Loucy (cell line): ENCODE measurements at regions not wholly inside any gene's neighbourhood (a gene's known extent, or its start where the extent isn't known, plus 50 kb on each side); places are given as distances from the start of the nearest gene placed in this dataset.

ENCODE experiments used
- H2AFZ ChIP-seq: fragments of 200-600 bp; sonication (generic); 2 replicates; pipeline ENCODE4 v1.6.0; 2016; ENCODE audit warnings: antibody characterized with exemption, mild to moderate bottlenecking, low read length, moderate library complexity
- H3F3A ChIP-seq: fragments of 200-600 bp; 2 replicates; pipeline ENCODE4 v1.6.0; 2016; ENCODE audit warnings: antibody characterized with exemption, low read depth, mild to moderate bottlenecking
- H3K27me3 ChIP-seq: fragments of 200-600 bp; sonication (generic); 2 replicates; pipeline ENCODE4 v1.6.1; 2014; ENCODE audit warnings: low read length, mild to moderate bottlenecking; ENCODE audit not compliant: insufficient read depth, poor library complexity, severe bottlenecking
- H3K36me3 ChIP-seq: fragments of 200-600 bp; sonication (generic); 2 replicates; pipeline ENCODE4 v1.6.1; 2016; ENCODE audit warnings: low read length; ENCODE audit not compliant: insufficient read depth
- H3K4me1 ChIP-seq: fragments of 200-600 bp; sonication (generic); 2 replicates; pipeline ENCODE4 v1.5.1; 2014; ENCODE audit warnings: low read length, mild to moderate bottlenecking; ENCODE audit not compliant: insufficient read depth, poor library complexity, severe bottlenecking
- H3K4me2 ChIP-seq: fragments of 200-600 bp; sonication (generic); 2 replicates; pipeline ENCODE4 v1.6.0; 2014; ENCODE audit warnings: antibody characterized with exemption, low read length, low read depth, mild to moderate bottlenecking; ENCODE audit not compliant: poor library complexity, severe bottlenecking
- H3K4me3 ChIP-seq: fragments of 200-600 bp; sonication (generic); 2 replicates; pipeline ENCODE4 v1.5.1; 2014; ENCODE audit warnings: low read length, mild to moderate bottlenecking, mixed read lengths; ENCODE audit not compliant: poor library complexity, severe bottlenecking
- H3K79me2 ChIP-seq: fragments of 200-600 bp; sonication (generic); 2 replicates; pipeline ENCODE4 v1.6.1; 2014; ENCODE audit warnings: low read length; ENCODE audit not compliant: insufficient read depth
- H3K9ac ChIP-seq: fragments of 200-600 bp; sonication (generic); 2 replicates; pipeline ENCODE4 v1.6.0; 2014; ENCODE audit warnings: mild to moderate bottlenecking, low read depth, low read length, moderate library complexity; ENCODE audit not compliant: poor library complexity, severe bottlenecking
- H3K9me2 ChIP-seq: fragments of 200-600 bp; sonication (generic); replicated peaks from 2 replicates; pipeline ENCODE4 v1.6.1; 2016; ENCODE audit warnings: low read depth, low read length, mixed read lengths
- H3K9me3 ChIP-seq: fragments of 200-600 bp; sonication (generic); 2 replicates; pipeline ENCODE4 v1.6.1; 2014; ENCODE audit warnings: mild to moderate bottlenecking, antibody characterized with exemption, low read length, low read depth; ENCODE audit not compliant: insufficient read depth
- H4K20me1 ChIP-seq: fragments of 200-600 bp; sonication (generic); 2 replicates; pipeline ENCODE4 v1.6.0; 2014; ENCODE audit warnings: antibody characterized with exemption, low read length, mild to moderate bottlenecking; ENCODE audit not compliant: insufficient read depth, poor library complexity, severe bottlenecking
- EZH2phosphoT487 ChIP-seq: fragments of 200-600 bp; IDR thresholded peaks from 2 replicates; pipeline ENCODE4 v1.6.1; 2018; ENCODE audit warnings: antibody characterized with exemption, mild to moderate bottlenecking, moderate library complexity, borderline replicate concordance
- TF ChIP-seq, protein P1 (sequence below): fragments of 200-600 bp; sonication (generic); conservative IDR thresholded peaks from 2 replicates; pipeline ENCODE4 v1.5.1; 2014; ENCODE audit warnings: mild to moderate bottlenecking, antibody characterized with exemption, low read length

DNA sequence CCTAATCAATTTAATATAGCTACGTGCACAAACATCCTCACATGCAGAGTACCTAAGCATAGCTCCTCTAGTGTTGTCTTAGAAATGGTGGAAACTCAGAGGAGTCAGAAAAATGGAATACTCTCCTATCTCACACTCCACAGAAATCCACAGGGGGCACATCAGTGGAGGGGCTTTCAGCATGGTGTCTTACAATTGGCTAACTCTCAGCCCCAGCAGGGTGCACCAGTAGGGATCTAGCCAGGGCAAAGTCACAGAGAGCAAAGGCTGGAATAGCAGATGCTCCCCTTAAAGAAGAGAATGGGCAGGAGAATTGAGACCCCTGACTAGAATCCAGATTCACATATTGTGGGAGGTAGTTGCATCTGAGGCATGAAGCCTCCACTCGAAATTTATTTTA, 135.7 kb downstream of the MAIP1 start:
- TF ChIP-seq EZH2phosphoT487 = no peak
- TF ChIP-seq, protein P1, sequence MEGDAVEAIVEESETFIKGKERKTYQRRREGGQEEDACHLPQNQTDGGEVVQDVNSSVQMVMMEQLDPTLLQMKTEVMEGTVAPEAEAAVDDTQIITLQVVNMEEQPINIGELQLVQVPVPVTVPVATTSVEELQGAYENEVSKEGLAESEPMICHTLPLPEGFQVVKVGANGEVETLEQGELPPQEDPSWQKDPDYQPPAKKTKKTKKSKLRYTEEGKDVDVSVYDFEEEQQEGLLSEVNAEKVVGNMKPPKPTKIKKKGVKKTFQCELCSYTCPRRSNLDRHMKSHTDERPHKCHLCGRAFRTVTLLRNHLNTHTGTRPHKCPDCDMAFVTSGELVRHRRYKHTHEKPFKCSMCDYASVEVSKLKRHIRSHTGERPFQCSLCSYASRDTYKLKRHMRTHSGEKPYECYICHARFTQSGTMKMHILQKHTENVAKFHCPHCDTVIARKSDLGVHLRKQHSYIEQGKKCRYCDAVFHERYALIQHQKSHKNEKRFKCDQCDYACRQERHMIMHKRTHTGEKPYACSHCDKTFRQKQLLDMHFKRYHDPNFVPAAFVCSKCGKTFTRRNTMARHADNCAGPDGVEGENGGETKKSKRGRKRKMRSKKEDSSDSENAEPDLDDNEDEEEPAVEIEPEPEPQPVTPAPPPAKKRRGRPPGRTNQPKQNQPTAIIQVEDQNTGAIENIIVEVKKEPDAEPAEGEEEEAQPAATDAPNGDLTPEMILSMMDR = no peak
- Histone ChIP-seq H3K4me3 (no peak overlapping the region), H3K9me3 (no peaks in the 10 kb centered on the region), H3K79me2 (no peaks in the 10 kb centered on the region), H3K4me2 (no peak overlapping the region), H3K9ac (no peak overlapping the region), H4K20me1 (no peaks in the 10 kb centered on the region), H3F3A (no peaks in the 10 kb centered on the region), H2AFZ (no peak overlapping the region), H3K36me3 (no peaks in the 10 kb centered on the region), H3K4me1 (no peaks in the 10 kb centered on the region), H3K27me3 (no peaks in the 10 kb centered on the region), H3K9me2 (no peaks in the 10 kb centered on the region)

DNA sequence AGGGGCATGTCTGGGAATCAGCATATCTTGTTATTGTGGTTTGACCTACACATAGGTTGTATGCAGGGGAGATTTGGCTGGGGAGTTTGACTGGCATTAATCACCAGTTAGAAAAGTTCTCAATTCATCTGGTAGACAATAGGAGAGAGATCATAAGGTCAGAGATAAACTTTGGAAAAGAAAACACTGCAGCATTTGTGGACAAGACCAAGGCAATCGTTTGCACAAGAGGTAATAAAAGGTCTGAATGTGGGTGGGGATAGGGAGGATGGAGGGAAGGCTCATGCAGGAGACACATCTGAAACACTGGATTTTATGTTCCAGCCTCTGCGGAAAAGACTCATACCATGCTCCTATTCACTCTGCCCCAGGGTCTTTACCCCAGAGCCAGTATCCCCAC, 136.9 kb downstream of the MAIP1 start:
- no peak overlapping the region for H3K4me2 ChIP-seq
- no peak overlapping the region for H3K4me3 ChIP-seq
- no peaks in the 10 kb centered on the region for H3K36me3 ChIP-seq
- no peaks in the 10 kb centered on the region for H3K4me1 ChIP-seq
- TF ChIP-seq, protein P1 = no peak
- no peak for TF ChIP-seq EZH2phosphoT487
- H3K9me3 ChIP-seq = no peaks in the 10 kb centered on the region
- H2AFZ ChIP-seq = no peak overlapping the region
- no peak overlapping the region for H3K9ac ChIP-seq
- no peaks in the 10 kb centered on the region for H3F3A ChIP-seq
- H3K79me2 ChIP-seq = no peaks in the 10 kb centered on the region
- H3K27me3 ChIP-seq = no peaks in the 10 kb centered on the region
- no peaks in the 10 kb centered on the region for H4K20me1 ChIP-seq
- H3K9me2 ChIP-seq = no peaks in the 10 kb centered on the region

DNA sequence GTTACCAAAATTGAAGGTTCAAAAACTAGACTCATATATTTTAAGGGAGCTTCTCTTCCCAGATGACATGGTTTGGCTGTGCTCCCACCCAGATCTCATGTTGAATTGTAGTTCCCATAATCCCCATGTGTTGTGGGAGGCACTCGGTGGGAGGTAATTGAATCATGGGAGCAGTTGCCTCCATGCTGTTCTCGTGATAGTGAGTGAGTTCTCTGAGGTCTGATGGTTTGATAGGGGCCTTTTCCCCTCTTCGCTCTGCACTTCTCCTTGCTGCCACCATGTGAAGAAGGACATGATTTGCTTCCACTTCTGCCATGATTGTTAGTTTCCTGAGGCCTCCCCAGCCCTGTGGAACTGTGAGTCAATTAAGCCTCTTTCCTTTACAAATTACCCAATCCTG, 140.1 kb downstream of the MAIP1 start:
- no peaks in the 10 kb centered on the region for H3K4me1 ChIP-seq
- TF ChIP-seq, protein P1 = no peak
- no peak for TF ChIP-seq EZH2phosphoT487
- no peak overlapping the region for H2AFZ ChIP-seq
- H3K9me2 ChIP-seq = no peaks in the 10 kb centered on the region
- H3K9me3 ChIP-seq = no peaks in the 10 kb centered on the region
- no peak overlapping the region for H3K4me3 ChIP-seq
- no peaks in the 10 kb centered on the region for H3F3A ChIP-seq
- no peaks in the 10 kb centered on the region for H3K79me2 ChIP-seq
- H3K4me2 ChIP-seq = no peak overlapping the region
- no peaks in the 10 kb centered on the region for H3K27me3 ChIP-seq
- H3K36me3 ChIP-seq = no peaks in the 10 kb centered on the region
- H3K9ac ChIP-seq = no peak overlapping the region
- no peaks in the 10 kb centered on the region for H4K20me1 ChIP-seq
